ENCODE measurements at regions not wholly inside any gene's neighbourhood (a gene's known extent, or its start where the extent isn't known, plus 50 kb on each side); places are given as distances from the start of the nearest gene placed in this dataset.

DNA sequence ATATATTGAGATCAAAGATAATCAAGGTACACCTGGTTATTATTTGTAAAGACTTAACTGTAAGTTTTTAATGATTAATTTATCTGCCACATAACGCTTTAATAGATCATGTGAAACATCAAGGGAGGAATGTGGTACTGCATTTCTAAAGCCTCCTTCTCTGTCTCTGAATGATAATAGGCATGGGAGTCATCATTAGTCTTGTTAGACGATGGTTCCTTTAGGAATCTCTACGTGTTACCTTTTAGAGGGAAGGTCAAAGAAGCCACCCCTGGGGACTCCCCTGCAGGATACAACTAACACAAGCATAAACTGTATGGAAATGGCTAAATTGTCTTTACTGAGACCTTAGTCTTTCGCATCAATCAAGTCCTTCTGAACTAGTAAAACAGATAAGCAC lies 173.6 kb upstream of the MCHR2 start:
- no peak overlapping the region for H3K4me3 ChIP-seq (ENCODE audit: low read depth, low read length)
- H3K27me3 ChIP-seq (ENCODE audit: control insufficient read depth, insufficient read depth, low read length) = peaks cover 3% of the 10 kb centered on the region
- FAIRE-seq (no peak), DNase-seq (ENCODE audit: low read depth) (no peak)
- no peaks in the 10 kb centered on the region for H3K36me3 ChIP-seq (ENCODE audit: control insufficient read depth, insufficient read depth, low read length)
- TF ChIP-seq, protein P1, sequence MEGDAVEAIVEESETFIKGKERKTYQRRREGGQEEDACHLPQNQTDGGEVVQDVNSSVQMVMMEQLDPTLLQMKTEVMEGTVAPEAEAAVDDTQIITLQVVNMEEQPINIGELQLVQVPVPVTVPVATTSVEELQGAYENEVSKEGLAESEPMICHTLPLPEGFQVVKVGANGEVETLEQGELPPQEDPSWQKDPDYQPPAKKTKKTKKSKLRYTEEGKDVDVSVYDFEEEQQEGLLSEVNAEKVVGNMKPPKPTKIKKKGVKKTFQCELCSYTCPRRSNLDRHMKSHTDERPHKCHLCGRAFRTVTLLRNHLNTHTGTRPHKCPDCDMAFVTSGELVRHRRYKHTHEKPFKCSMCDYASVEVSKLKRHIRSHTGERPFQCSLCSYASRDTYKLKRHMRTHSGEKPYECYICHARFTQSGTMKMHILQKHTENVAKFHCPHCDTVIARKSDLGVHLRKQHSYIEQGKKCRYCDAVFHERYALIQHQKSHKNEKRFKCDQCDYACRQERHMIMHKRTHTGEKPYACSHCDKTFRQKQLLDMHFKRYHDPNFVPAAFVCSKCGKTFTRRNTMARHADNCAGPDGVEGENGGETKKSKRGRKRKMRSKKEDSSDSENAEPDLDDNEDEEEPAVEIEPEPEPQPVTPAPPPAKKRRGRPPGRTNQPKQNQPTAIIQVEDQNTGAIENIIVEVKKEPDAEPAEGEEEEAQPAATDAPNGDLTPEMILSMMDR (IDR thresholded peaks at IDR 0.05; ENCODE audit: insufficient read depth, low read length, severe bottlenecking) = no peak

DNA sequence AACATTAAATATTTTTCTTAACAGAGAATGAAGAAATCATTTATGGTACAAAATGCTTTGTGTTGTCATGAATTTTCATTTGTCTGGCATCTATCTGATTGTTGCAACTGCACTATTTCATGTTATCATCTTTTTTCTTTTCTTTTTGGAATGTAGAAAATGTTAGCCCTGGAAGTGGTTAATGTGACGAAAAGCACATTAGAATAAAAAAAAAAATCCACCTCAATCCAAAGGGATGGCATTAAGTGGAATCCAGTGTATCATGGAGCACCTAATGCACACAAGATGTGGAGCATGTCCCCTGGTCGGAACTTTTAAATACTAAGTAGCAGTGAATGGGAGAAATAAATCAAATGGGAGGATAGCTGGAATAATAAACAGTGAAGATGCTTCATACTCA lies 172.9 kb upstream of the MCHR2 start:
- Histone ChIP-seq H3K27me3 (ENCODE audit: control insufficient read depth, insufficient read depth, low read length) (peaks cover 3% of the 10 kb centered on the region), H3K36me3 (ENCODE audit: control insufficient read depth, insufficient read depth, low read length) (no peaks in the 10 kb centered on the region), H3K4me3 (ENCODE audit: low read depth, low read length) (no peak overlapping the region)
- DNase-seq (ENCODE audit: low read depth) = no peak
- no peak for FAIRE-seq
- TF ChIP-seq, protein P1 (IDR thresholded peaks at IDR 0.05; ENCODE audit: insufficient read depth, low read length, severe bottlenecking) = no peak

- TF ChIP-seq, protein P1 (IDR thresholded peaks at IDR 0.05; ENCODE audit: insufficient read depth, low read length, severe bottlenecking) = no peak
- DNase-seq (ENCODE audit: low read depth) = no peak
- Histone ChIP-seq H3K4me3 (ENCODE audit: low read depth, low read length) (no peak overlapping the region), H3K36me3 (ENCODE audit: control insufficient read depth, insufficient read depth, low read length) (no peaks in the 10 kb centered on the region), H3K27me3 (ENCODE audit: control insufficient read depth, insufficient read depth, low read length) (peaks cover 5% of the 10 kb centered on the region)
- no peak for FAIRE-seq
Observed at GRCh38 chr6:100165442-100165841, 171.4 kb upstream of the MCHR2 start.

- H3K4me3 ChIP-seq (ENCODE audit: low read depth, low read length) = no peak overlapping the region
- no peak for DNase-seq (ENCODE audit: low read depth)
- TF ChIP-seq, protein P1 (IDR thresholded peaks at IDR 0.05; ENCODE audit: insufficient read depth, low read length, severe bottlenecking) = no peak
- no peaks in the 10 kb centered on the region for H3K36me3 ChIP-seq (ENCODE audit: control insufficient read depth, insufficient read depth, low read length)
- H3K27me3 ChIP-seq (ENCODE audit: control insufficient read depth, insufficient read depth, low read length) = peaks cover 5% of the 10 kb centered on the region
- FAIRE-seq = no peak
Observed at GRCh38 chr6:100163035-100163434, 169.0 kb upstream of the MCHR2 start.

DNA sequence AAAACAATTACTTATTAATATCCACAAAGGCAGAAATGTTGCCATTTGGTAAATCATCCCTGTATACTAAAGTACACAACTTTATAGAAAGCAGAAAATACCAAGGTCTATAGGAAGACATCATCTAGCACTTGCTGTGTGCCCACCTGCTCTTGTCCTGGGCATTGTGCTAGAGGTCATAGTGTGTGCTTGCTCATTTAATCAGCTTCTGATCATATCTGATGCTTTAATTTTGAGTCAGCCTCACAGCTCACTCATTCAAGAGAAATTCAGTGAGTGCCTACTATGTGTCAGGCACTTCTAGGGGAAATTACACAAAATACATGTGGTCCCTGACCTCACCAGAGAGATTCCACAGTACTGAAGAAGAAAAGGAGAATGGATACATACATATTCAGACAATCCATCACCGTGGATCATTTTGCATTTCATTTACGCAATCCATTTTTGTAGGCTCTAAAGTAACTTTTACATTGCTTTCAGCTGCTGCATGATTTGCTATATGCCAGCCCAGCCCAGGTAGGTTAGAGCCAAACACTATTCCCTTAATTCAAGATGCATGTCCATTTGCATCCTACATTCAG lies 167.9 kb upstream of the MCHR2 start:
- no peak for FAIRE-seq

More for the DNA sequence above, 167.9 kb upstream of the MCHR2 start:
- Histone ChIP-seq H3K27me3 (ENCODE audit: control insufficient read depth, insufficient read depth, low read length) (peaks cover 5% of the 10 kb centered on the region), H3K4me3 (ENCODE audit: low read depth, low read length) (no peak overlapping the region), H3K36me3 (ENCODE audit: control insufficient read depth, insufficient read depth, low read length) (no peaks in the 10 kb centered on the region)
- no peak for DNase-seq (ENCODE audit: low read depth)
- TF ChIP-seq, protein P1 (IDR thresholded peaks at IDR 0.05; ENCODE audit: insufficient read depth, low read length, severe bottlenecking) = no peak

Data from bronchial epithelial cell (primary cell).